ENCODE measurements at regions not wholly inside any gene's neighbourhood (a gene's known extent, or its start where the extent isn't known, plus 50 kb on each side); places are given as distances from the start of the nearest gene placed in this dataset.

DNA sequence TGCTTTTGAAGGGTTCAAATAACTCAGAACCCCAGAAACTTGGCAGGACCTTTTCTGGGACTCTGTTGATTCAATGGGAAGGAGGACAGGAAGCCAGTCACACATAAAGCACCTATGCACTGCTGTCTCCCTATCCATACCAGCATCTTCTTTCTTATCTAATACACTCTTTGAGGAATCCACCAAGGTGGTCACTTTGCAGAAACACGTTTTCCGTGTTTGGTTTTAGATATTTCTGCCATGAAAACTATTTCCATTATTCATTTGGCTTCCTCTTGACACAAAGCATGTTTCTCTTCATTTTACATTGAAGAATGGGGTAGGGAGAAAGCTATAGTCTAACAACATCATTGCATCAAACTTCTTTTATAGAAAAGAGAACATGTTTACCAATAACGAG is 76.5 kb upstream of the NR3C1 start:
- TF ChIP-seq, protein P1, sequence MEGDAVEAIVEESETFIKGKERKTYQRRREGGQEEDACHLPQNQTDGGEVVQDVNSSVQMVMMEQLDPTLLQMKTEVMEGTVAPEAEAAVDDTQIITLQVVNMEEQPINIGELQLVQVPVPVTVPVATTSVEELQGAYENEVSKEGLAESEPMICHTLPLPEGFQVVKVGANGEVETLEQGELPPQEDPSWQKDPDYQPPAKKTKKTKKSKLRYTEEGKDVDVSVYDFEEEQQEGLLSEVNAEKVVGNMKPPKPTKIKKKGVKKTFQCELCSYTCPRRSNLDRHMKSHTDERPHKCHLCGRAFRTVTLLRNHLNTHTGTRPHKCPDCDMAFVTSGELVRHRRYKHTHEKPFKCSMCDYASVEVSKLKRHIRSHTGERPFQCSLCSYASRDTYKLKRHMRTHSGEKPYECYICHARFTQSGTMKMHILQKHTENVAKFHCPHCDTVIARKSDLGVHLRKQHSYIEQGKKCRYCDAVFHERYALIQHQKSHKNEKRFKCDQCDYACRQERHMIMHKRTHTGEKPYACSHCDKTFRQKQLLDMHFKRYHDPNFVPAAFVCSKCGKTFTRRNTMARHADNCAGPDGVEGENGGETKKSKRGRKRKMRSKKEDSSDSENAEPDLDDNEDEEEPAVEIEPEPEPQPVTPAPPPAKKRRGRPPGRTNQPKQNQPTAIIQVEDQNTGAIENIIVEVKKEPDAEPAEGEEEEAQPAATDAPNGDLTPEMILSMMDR (IDR thresholded peaks at IDR 0.05): no peak
- TF ChIP-seq EZH2 (IDR thresholded peaks at IDR 0.05): no peak
- TF ChIP-seq EZH2phosphoT487 (IDR thresholded peaks at IDR 0.05): no peak
